Endothelial cell of umbilical vein (primary cell): ENCODE measurements at regions not wholly inside any gene's neighbourhood (a gene's known extent, or its start where the extent isn't known, plus 50 kb on each side); places are given as distances from the start of the nearest gene placed in this dataset.

ENCODE experiments used
- BruUV-seq: library from RNA; stranded (reverse); fragments of 400-500 nt; replicated peaks from 2 replicates; lab custom pipeline; 2021; lab: Mats Ljungman, UMichigan
- CTCF ChIA-PET: fragments of 300-600, 350-600 bp; sonication (Branson Sonifier 250); formaldehyde crosslinking; loops from one replicate; lab custom pipeline; 2021; ENCODE audit warnings: antibody characterized with exemption, inconsistent platforms; lab: Charles Lee
- POLR2A ChIA-PET: fragments of 300-600, 350-600 bp; sonication (Branson Sonifier 250); formaldehyde crosslinking; loops from one replicate; lab custom pipeline; 2021; ENCODE audit warnings: antibody characterized with exemption, inconsistent platforms; lab: Charles Lee
- DNase-seq: peaks from one replicate; pipeline ENCODE4 v3.0.0-alpha.2; 2011; ENCODE audit warnings: low read depth, low spot score
- FAIRE-seq: peaks from 2 replicates; lab custom pipeline; 2011; peaks lifted over from hg19 to GRCh38; lab: Jason Lieb, UNC
- H2AFZ ChIP-seq: 2 replicates; pipeline ENCODE4 v1.6.0; 2012; ENCODE audit warnings: low read depth, low read length, control low read depth, inconsistent platforms
- H3K27ac ChIP-seq: 2 replicates; pipeline ENCODE4 v1.5.1; 2011; ENCODE audit warnings: low read depth, mild to moderate bottlenecking, control low read depth, low read length, moderate library complexity; ENCODE audit not compliant: insufficient read depth
- H3K27me3 ChIP-seq, 2 experiments: 2 replicates each; pipeline versions ENCODE4 v1.6.0 to v1.6.1; 2011; ENCODE audit warnings: low read length in 2 of 2, mixed read lengths in 1 of 2; ENCODE audit not compliant: control insufficient read depth in 2 of 2, insufficient read depth in 2 of 2
- H3K36me3 ChIP-seq, 2 experiments: 2 replicates in 1 of 2; 3 replicates in 1 of 2; pipeline ENCODE4 v1.5.1; 2011; ENCODE audit warnings: low read length in 2 of 2, mild to moderate bottlenecking in 1 of 2, moderate library complexity in 1 of 2; ENCODE audit not compliant: control insufficient read depth in 2 of 2, insufficient read depth in 2 of 2; ENCODE audit errors: extremely low read depth in 1 of 2
- H3K4me1 ChIP-seq: 3 replicates; pipeline ENCODE4 v1.5.1; 2011; ENCODE audit warnings: mild to moderate bottlenecking, low read length; ENCODE audit not compliant: control insufficient read depth, insufficient read depth; ENCODE audit errors: extremely low read depth
- H3K4me2 ChIP-seq: 2 replicates; pipeline ENCODE4 v1.6.1; 2011; ENCODE audit warnings: low read length, control low read depth, mixed read lengths; ENCODE audit not compliant: insufficient read depth
- H3K4me3 ChIP-seq, 3 experiments: fragments of 200-600 bp in 1 of 3; sonication (generic), shearing (Covaris generic) in 1 of 3; replicated peaks in 1 of 3; 2 replicates each; pipeline ENCODE4 v1.5.1; 2011 to 2016; ENCODE audit warnings: control low read depth in 3 of 3, low read length in 3 of 3, mild to moderate bottlenecking in 2 of 3, inconsistent platforms in 1 of 3, low read depth in 1 of 3, moderate library complexity in 1 of 3; ENCODE audit not compliant: insufficient read depth in 1 of 3
- H3K79me2 ChIP-seq: 2 replicates; pipeline ENCODE4 v1.6.0; 2012; ENCODE audit warnings: low read length, inconsistent platforms; ENCODE audit not compliant: control insufficient read depth, insufficient read depth
- H3K9ac ChIP-seq: replicated peaks from 2 replicates; pipeline ENCODE3; 2011; ENCODE audit warnings: low read length, control low read depth; ENCODE audit not compliant: insufficient read depth; ENCODE audit errors: extremely low read depth
- H3K9me1 ChIP-seq: replicated peaks from 3 replicates; pipeline ENCODE4 v1.6.0; 2011; ENCODE audit warnings: mild to moderate bottlenecking, low read length; ENCODE audit not compliant: control insufficient read depth, insufficient read depth; ENCODE audit errors: extremely low read depth
- H3K9me3 ChIP-seq: replicated peaks from 2 replicates; pipeline ENCODE4 v1.5.1; 2012; ENCODE audit warnings: low read length, inconsistent platforms; ENCODE audit not compliant: control insufficient read depth, insufficient read depth
- H4K20me1 ChIP-seq: replicated peaks from 2 replicates; pipeline ENCODE3; 2011; ENCODE audit warnings: mild to moderate bottlenecking, low read length; ENCODE audit not compliant: control insufficient read depth, insufficient read depth; ENCODE audit errors: extremely low read depth
- CTCF ChIP-seq, 2 donors: IDR thresholded peaks; 1 replicate in 1 of 2; 2 replicates in 1 of 2; pipeline ENCODE4 v1.5.1; 2011; ENCODE audit warnings: low read length in 2 of 2, mild to moderate bottlenecking in 2 of 2, moderate library complexity in 2 of 2, control low read depth in 1 of 2, inconsistent platforms in 1 of 2, low read depth in 1 of 2; ENCODE audit not compliant: insufficient read depth in 1 of 2; ENCODE audit errors: extremely low read depth in 1 of 2
- EZH2 ChIP-seq: IDR thresholded peaks from 2 replicates; pipeline ENCODE4 v1.6.1; 2012; ENCODE audit warnings: borderline replicate concordance, low read depth, mild to moderate bottlenecking, moderate library complexity, low read length, inconsistent platforms; ENCODE audit not compliant: severe bottlenecking
- FOS ChIP-seq: IDR thresholded peaks from 2 replicates; pipeline ENCODE4 v1.6.1; 2011; ENCODE audit warnings: mild to moderate bottlenecking, low read length, moderate library complexity, borderline replicate concordance; ENCODE audit not compliant: insufficient read depth
- GATA2 ChIP-seq: IDR thresholded peaks from 2 replicates; pipeline ENCODE4 v1.7.0; 2011; ENCODE audit warnings: low read depth, mild to moderate bottlenecking, moderate library complexity, mixed read lengths, low read length; ENCODE audit not compliant: insufficient read length, insufficient read depth
- JUN ChIP-seq: IDR thresholded peaks from 2 replicates; pipeline ENCODE4 v1.6.1; 2011; ENCODE audit warnings: borderline replicate concordance, low read depth; ENCODE audit not compliant: insufficient read length, insufficient read depth
- MAX ChIP-seq: IDR thresholded peaks from 2 replicates; pipeline ENCODE4 v1.6.1; 2011; ENCODE audit not compliant: insufficient read depth, insufficient read length
- MYC ChIP-seq: IDR thresholded peaks from one replicate; pipeline ENCODE4 v1.6.1; 2011; ENCODE audit warnings: mild to moderate bottlenecking, low read depth, low read length
- POLR2A ChIP-seq: IDR thresholded peaks from 2 replicates; pipeline ENCODE4 v1.6.1; 2012; ENCODE audit warnings: low read depth, mild to moderate bottlenecking, control low read depth, low read length
- POLR2AphosphoS5 ChIP-seq: IDR thresholded peaks from 2 replicates; pipeline ENCODE4 v1.6.1; 2012; ENCODE audit warnings: low read depth, mild to moderate bottlenecking, control low read depth, low read length, moderate library complexity; ENCODE audit not compliant: insufficient read depth
- dilution Hi-C: fragments of 300-500 bp; cut with MboI; formaldehyde crosslinking; loops from one replicate; pipeline ENCODE4 v1.15.0; 2019; ENCODE audit warnings: low sequenced_read_pairs; ENCODE audit not compliant: extremely low pct_ligation_motif_present
- intact Hi-C: fragments of 100-400 bp; cut with micrococcal nuclease; formaldehyde crosslinking; loops from one replicate; pipeline ENCODE4 v1.10.0; 2022

- H3K4me2 ChIP-seq: no peak overlapping the region
- ChIA-PET POLR2A (no interaction called here), CTCF (no interaction called here)
- intact Hi-C loops: no loop called here
- dilution Hi-C loops: no loop called here
- peaks cover 8 to 27% of the 10 kb centered on the region in 2 experiments for H3K27me3 ChIP-seq
- no peaks in the 10 kb centered on the region for H3K79me2 ChIP-seq
- FAIRE-seq (no peak), DNase-seq (no peak)
- no peak overlapping the region for H2AFZ ChIP-seq
- H3K9me3 ChIP-seq: no peaks in the 10 kb centered on the region
- H3K9me1 ChIP-seq: no peaks in the 10 kb centered on the region
- H3K27ac ChIP-seq: no peak overlapping the region
- no peak overlapping the region for H3K9ac ChIP-seq
- no peak for TF ChIP-seq MYC
- no peak for TF ChIP-seq POLR2A
- no peak for TF ChIP-seq POLR2AphosphoS5
- no peak for TF ChIP-seq JUN
- TF ChIP-seq EZH2: no peak
- no peak for TF ChIP-seq FOS
- TF ChIP-seq GATA2: no peak
- TF ChIP-seq MAX: no peak
- no peak for TF ChIP-seq CTCF (IDR thresholded peaks at IDR 0.05; ENCODE audit: extremely low read depth in 1 of 2, insufficient read depth in 1 of 2, low read depth in 1 of 2, low read length in 2 of 2)
- H3K4me1 ChIP-seq: peaks cover 4% of the 10 kb centered on the region
- no TSS peak for BruUV-seq
- no peaks in the 10 kb centered on the region for H3K36me3 ChIP-seq
- H4K20me1 ChIP-seq: no peaks in the 10 kb centered on the region
- no peak overlapping the region for H3K4me3 ChIP-seq
Observed at GRCh38 chr10:71128311-71128980, 83.9 kb upstream of the UNC5B start.
